ENCODE measurements at regions not wholly inside any gene's neighbourhood (a gene's known extent, or its start where the extent isn't known, plus 50 kb on each side); places are given as distances from the start of the nearest gene placed in this dataset.

- no peak overlapping the region for H3K4me2 ChIP-seq
- no peaks in the 10 kb centered on the region for H3K9me3 ChIP-seq
- no peaks in the 10 kb centered on the region for H3K9me2 ChIP-seq
- ChIA-PET POLR2A (no interaction called here), CTCF (no interaction called here)
- H3K4me1 ChIP-seq (ENCODE audit: control insufficient read depth in 1 of 2, insufficient read depth in 2 of 2, low read depth in 1 of 2, low read length in 1 of 2) = no peaks in the 10 kb centered on the region
- H3K4me3 ChIP-seq (ENCODE audit: low read depth in 2 of 2, low read length in 1 of 2) = no peak overlapping the region
- no peak overlapping the region for H3K9ac ChIP-seq
- H3K36me3 ChIP-seq (replicated peaks in 1 of 2; ENCODE audit: control insufficient read depth in 1 of 2, insufficient read depth in 2 of 2, low read length in 1 of 2) = no peaks in the 10 kb centered on the region
- no peak overlapping the region for H2AFZ ChIP-seq (ENCODE audit: low read depth)
- 5% methylated on average over 8 of the region's 8 CpGs for WGBS (ENCODE audit: low lambda C conversion rate)
- TF ChIP-seq PBX3 (IDR thresholded peaks at IDR 0.05) = no peak
- no peak for TF ChIP-seq EZH2phosphoT487 (IDR thresholded peaks at IDR 0.05; ENCODE audit: borderline replicate concordance, low read depth)
- no peak for TF ChIP-seq JUND (IDR thresholded peaks at IDR 0.05)
- no peak for TF ChIP-seq RCOR1 (IDR thresholded peaks at IDR 0.05; ENCODE audit: low read length)
- no peak for TF ChIP-seq NFIC (IDR thresholded peaks at IDR 0.05; ENCODE audit: borderline replicate concordance)
- no peak for TF ChIP-seq POLR2AphosphoS5 (IDR thresholded peaks at IDR 0.05; ENCODE audit: low read depth, low read length)
- TF ChIP-seq RAD21 (IDR thresholded peaks at IDR 0.05; ENCODE audit: low read length) = no peak
- no peak for TF ChIP-seq USF2 (IDR thresholded peaks at IDR 0.05; ENCODE audit: borderline replicate concordance, low read depth, low read length)
- no peak for TF ChIP-seq MEF2A (IDR thresholded peaks at IDR 0.05; ENCODE audit: borderline replicate concordance, low read depth)
- no peak for TF ChIP-seq SMC3 (IDR thresholded peaks at IDR 0.05; ENCODE audit: low read depth, low read length)
- DNase-seq = no peak
- H3K27me3 ChIP-seq (ENCODE audit: insufficient read depth) = peaks cover 29% of the 10 kb centered on the region; the same call in 1 of the 2 replicates
- no peaks in the 10 kb centered on the region for H3K79me2 ChIP-seq (ENCODE audit: insufficient read depth)
- H3F3A ChIP-seq (replicated peaks; ENCODE audit: insufficient read depth) = no peaks in the 10 kb centered on the region
- H3K27ac ChIP-seq (ENCODE audit: low read depth in 2 of 2, low read length in 1 of 2) = no peak overlapping the region
- H4K20me1 ChIP-seq (ENCODE audit: insufficient read depth) = no peaks in the 10 kb centered on the region
Observed at GRCh38 chr6:1230689-1231605, 81.0 kb upstream of the FOXQ1 start.

- 5% methylated on average over 6 of the region's 6 CpGs for WGBS (ENCODE audit: low lambda C conversion rate)
- CTCF ChIA-PET = no interaction called here
- H3K27ac ChIP-seq (ENCODE audit: low read depth in 2 of 2, low read length in 1 of 2) = no peak overlapping the region
Observed at GRCh38 chr6:1230281-1230680, 81.6 kb upstream of the FOXQ1 start.

More at GRCh38 chr6:1230281-1230680, 81.6 kb upstream of the FOXQ1 start:
- Histone ChIP-seq H3K4me2 (no peak overlapping the region), H4K20me1 (ENCODE audit: insufficient read depth) (no peaks in the 10 kb centered on the region), H3K27me3 (ENCODE audit: insufficient read depth) (peaks cover 35% of the 10 kb centered on the region; the same call in 1 of the 2 replicates), H3K4me3 (ENCODE audit: low read depth in 2 of 2, low read length in 1 of 2) (no peak overlapping the region), H3F3A (replicated peaks; ENCODE audit: insufficient read depth) (no peaks in the 10 kb centered on the region), H3K9ac (no peak overlapping the region), H3K79me2 (ENCODE audit: insufficient read depth) (no peaks in the 10 kb centered on the region), H3K9me3 (no peaks in the 10 kb centered on the region), H3K9me2 (no peaks in the 10 kb centered on the region), H3K4me1 (ENCODE audit: control insufficient read depth in 1 of 2, insufficient read depth in 2 of 2, low read depth in 1 of 2, low read length in 1 of 2) (no peaks in the 10 kb centered on the region), H3K36me3 (replicated peaks in 1 of 2; ENCODE audit: control insufficient read depth in 1 of 2, insufficient read depth in 2 of 2, low read length in 1 of 2) (no peaks in the 10 kb centered on the region), H2AFZ (ENCODE audit: low read depth) (no peak overlapping the region)
- DNase-seq = no peak
- POLR2A ChIA-PET = no interaction called here
- TF ChIP-seq NRF1 (IDR thresholded peaks at IDR 0.05; ENCODE audit: low read depth, low read length) = no peak
- TF ChIP-seq YY1 (IDR thresholded peaks at IDR 0.05; ENCODE audit: low read depth) = no peak
- TF ChIP-seq CHD2 (IDR thresholded peaks at IDR 0.05; ENCODE audit: low read length, partially characterized antibody) = no peak
- TF ChIP-seq IRF3 (IDR thresholded peaks at IDR 0.05; ENCODE audit: low read depth, low read length) = no peak
- no peak for TF ChIP-seq SMC3 (IDR thresholded peaks at IDR 0.05; ENCODE audit: low read depth, low read length)
- TF ChIP-seq EP300 (IDR thresholded peaks at IDR 0.05; ENCODE audit: borderline replicate concordance in 1 of 2, low read depth in 1 of 2, low read length in 1 of 2) = no peak
- no peak for TF ChIP-seq ZBTB33 (IDR thresholded peaks at IDR 0.05; ENCODE audit: borderline replicate concordance, low read depth)
- no peak for TF ChIP-seq RFX5 (IDR thresholded peaks at IDR 0.05; ENCODE audit: low read length)
- no peak for TF ChIP-seq USF2 (IDR thresholded peaks at IDR 0.05; ENCODE audit: borderline replicate concordance, low read depth, low read length)
- no peak for TF ChIP-seq TEAD4 (IDR thresholded peaks at IDR 0.05; ENCODE audit: borderline replicate concordance, insufficient read depth)
- TF ChIP-seq GATA2 (CRISPR knock-in tag; IDR thresholded peaks at IDR 0.05) = no peak
- TF ChIP-seq EZH2phosphoT487 (IDR thresholded peaks at IDR 0.05; ENCODE audit: borderline replicate concordance, low read depth) = no peak
- TF ChIP-seq POLR2AphosphoS5 (IDR thresholded peaks at IDR 0.05; ENCODE audit: low read depth, low read length) = no peak

Data from SK-N-SH (cell line).